Keratinocyte (primary cell): ENCODE measurements at regions not wholly inside any gene's neighbourhood (a gene's known extent, or its start where the extent isn't known, plus 50 kb on each side); places are given as distances from the start of the nearest gene placed in this dataset.

Source experiments
- CTCF ChIP-seq, 3 experiments: IDR thresholded peaks in 1 of 3; conservative IDR thresholded peaks in 1 of 3; optimal IDR thresholded peaks in 1 of 3; 2 replicates in 2 of 3; 3 replicates in 1 of 3; pipeline versions ENCODE3 to v1.5.1; 2011; ENCODE audit warnings: low read length in 3 of 3, mild to moderate bottlenecking in 3 of 3, moderate library complexity in 2 of 3, control low read depth in 1 of 3, inconsistent platforms in 1 of 3; ENCODE audit not compliant: insufficient read depth in 2 of 3; ENCODE audit errors: extremely low read depth in 1 of 3
- EZH2 ChIP-seq: IDR thresholded peaks from one replicate; pipeline ENCODE4 v1.6.1; 2012; ENCODE audit warnings: inconsistent platforms, mild to moderate bottlenecking, low read length, moderate library complexity

- TF ChIP-seq EZH2 (no peak), CTCF (optimal IDR thresholded peaks at IDR 0.05 in 1 of 3, IDR thresholded peaks at IDR 0.05 in 1 of 3, conservative IDR thresholded peaks at IDR 0.05 in 1 of 3; ENCODE audit: extremely low read depth in 1 of 3, insufficient read depth in 2 of 3, low read length in 3 of 3) (no peak)
These were observed 1179.8 kb downstream of the SLITRK1 start for GRCh38 chr13:82702513-82702912.
